A673 (cell line): ENCODE measurements at regions not wholly inside any gene's neighbourhood (a gene's known extent, or its start where the extent isn't known, plus 50 kb on each side); places are given as distances from the start of the nearest gene placed in this dataset.

Experiments used
- EZH2 ChIP-seq: fragments of 200-600 bp; sonication (generic); IDR thresholded peaks from 2 replicates; pipeline ENCODE4 v1.6.1; 2017; ENCODE audit warnings: borderline replicate concordance, low read depth, mild to moderate bottlenecking, mixed read lengths, antibody characterized with exemption, low read length; ENCODE audit not compliant: poor library complexity, severe bottlenecking
- TF ChIP-seq, protein P1 (sequence below): fragments of 300-800, 200-600 bp; sonication (generic); conservative IDR thresholded peaks from 2 replicates; pipeline ENCODE4 v1.5.1; 2017; ENCODE audit warnings: low read depth, mild to moderate bottlenecking, antibody characterized with exemption, low read length, moderate library complexity, mixed read lengths

DNA sequence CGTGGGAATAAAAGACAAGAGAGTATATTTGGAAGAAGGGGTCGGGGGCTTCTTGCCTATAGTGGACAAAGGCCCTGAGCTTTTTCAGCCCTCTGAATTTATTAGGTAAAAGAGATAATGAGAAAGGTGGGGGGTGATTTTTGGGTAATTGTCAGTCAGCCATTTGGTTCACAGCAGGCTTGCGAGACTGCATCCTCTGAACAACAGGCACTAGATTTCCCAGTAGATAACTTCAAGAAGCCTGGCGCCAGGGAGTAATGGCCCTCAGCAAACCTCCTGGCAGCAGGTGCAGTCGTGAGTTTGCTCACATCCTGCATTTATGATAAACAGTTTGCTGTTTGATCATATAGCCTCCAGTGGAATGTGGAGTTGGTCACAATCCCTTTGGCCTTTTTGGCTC is 609.0 kb downstream of the DHX35 start:
- TF ChIP-seq, protein P1, sequence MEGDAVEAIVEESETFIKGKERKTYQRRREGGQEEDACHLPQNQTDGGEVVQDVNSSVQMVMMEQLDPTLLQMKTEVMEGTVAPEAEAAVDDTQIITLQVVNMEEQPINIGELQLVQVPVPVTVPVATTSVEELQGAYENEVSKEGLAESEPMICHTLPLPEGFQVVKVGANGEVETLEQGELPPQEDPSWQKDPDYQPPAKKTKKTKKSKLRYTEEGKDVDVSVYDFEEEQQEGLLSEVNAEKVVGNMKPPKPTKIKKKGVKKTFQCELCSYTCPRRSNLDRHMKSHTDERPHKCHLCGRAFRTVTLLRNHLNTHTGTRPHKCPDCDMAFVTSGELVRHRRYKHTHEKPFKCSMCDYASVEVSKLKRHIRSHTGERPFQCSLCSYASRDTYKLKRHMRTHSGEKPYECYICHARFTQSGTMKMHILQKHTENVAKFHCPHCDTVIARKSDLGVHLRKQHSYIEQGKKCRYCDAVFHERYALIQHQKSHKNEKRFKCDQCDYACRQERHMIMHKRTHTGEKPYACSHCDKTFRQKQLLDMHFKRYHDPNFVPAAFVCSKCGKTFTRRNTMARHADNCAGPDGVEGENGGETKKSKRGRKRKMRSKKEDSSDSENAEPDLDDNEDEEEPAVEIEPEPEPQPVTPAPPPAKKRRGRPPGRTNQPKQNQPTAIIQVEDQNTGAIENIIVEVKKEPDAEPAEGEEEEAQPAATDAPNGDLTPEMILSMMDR = no peak
- TF ChIP-seq EZH2 = no peak
